Neural cell (in vitro differentiated cells): ENCODE measurements at regions not wholly inside any gene's neighbourhood (a gene's known extent, or its start where the extent isn't known, plus 50 kb on each side); places are given as distances from the start of the nearest gene placed in this dataset.

Experiments used
- EP300 ChIP-seq: fragments of 450-650 bp; conservative IDR thresholded peaks from 2 replicates; pipeline ENCODE4 v1.6.1; 2014; ENCODE audit warnings: antibody characterized with exemption, mild to moderate bottlenecking, moderate library complexity; ENCODE audit not compliant: poor library complexity, severe bottlenecking
- EZH2 ChIP-seq: fragments of 200-600, 300-800 bp; shearing (Covaris generic), sonication (generic); IDR thresholded peaks from 2 replicates; pipeline ENCODE4 v1.6.1; 2014; ENCODE audit warnings: antibody characterized with exemption, low read length, borderline replicate concordance, mild to moderate bottlenecking; ENCODE audit not compliant: insufficient read depth, poor library complexity, severe bottlenecking
- MXI1 ChIP-seq: fragments of 450-650 bp; conservative IDR thresholded peaks from 2 replicates; pipeline ENCODE4 v1.6.1; 2014; ENCODE audit warnings: antibody characterized with exemption, mild to moderate bottlenecking; ENCODE audit not compliant: poor library complexity, severe bottlenecking
- POLR2AphosphoS5 ChIP-seq: IDR thresholded peaks from 2 replicates; pipeline ENCODE4 v1.6.1; 2012
- RAD21 ChIP-seq: fragments of 450-650 bp; conservative IDR thresholded peaks from 2 replicates; pipeline ENCODE4 v1.6.1; 2014; ENCODE audit warnings: antibody characterized with exemption, mild to moderate bottlenecking, moderate library complexity
- SMC3 ChIP-seq: fragments of 450-650 bp; conservative IDR thresholded peaks from 2 replicates; pipeline ENCODE4 v1.6.1; 2014; ENCODE audit warnings: antibody characterized with exemption, mild to moderate bottlenecking, moderate library complexity; ENCODE audit not compliant: poor library complexity
- TAF1 ChIP-seq: IDR thresholded peaks from 2 replicates; pipeline ENCODE4 v1.6.1; 2012; ENCODE audit warnings: low read depth
- TF ChIP-seq, protein P1 (sequence below): fragments of 450-650 bp; IDR thresholded peaks from 2 replicates; pipeline ENCODE4 v1.5.1; 2014; ENCODE audit warnings: antibody characterized with exemption, mild to moderate bottlenecking, moderate library complexity; ENCODE audit not compliant: poor library complexity, severe bottlenecking

- TF ChIP-seq, protein P1, sequence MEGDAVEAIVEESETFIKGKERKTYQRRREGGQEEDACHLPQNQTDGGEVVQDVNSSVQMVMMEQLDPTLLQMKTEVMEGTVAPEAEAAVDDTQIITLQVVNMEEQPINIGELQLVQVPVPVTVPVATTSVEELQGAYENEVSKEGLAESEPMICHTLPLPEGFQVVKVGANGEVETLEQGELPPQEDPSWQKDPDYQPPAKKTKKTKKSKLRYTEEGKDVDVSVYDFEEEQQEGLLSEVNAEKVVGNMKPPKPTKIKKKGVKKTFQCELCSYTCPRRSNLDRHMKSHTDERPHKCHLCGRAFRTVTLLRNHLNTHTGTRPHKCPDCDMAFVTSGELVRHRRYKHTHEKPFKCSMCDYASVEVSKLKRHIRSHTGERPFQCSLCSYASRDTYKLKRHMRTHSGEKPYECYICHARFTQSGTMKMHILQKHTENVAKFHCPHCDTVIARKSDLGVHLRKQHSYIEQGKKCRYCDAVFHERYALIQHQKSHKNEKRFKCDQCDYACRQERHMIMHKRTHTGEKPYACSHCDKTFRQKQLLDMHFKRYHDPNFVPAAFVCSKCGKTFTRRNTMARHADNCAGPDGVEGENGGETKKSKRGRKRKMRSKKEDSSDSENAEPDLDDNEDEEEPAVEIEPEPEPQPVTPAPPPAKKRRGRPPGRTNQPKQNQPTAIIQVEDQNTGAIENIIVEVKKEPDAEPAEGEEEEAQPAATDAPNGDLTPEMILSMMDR: no peak
- TF ChIP-seq EP300: no peak
- no peak for TF ChIP-seq MXI1
- no peak for TF ChIP-seq EZH2
- TF ChIP-seq SMC3: no peak
- TF ChIP-seq TAF1: no peak
- TF ChIP-seq POLR2AphosphoS5: no peak
- TF ChIP-seq RAD21: no peak
Measured at GRCh38 chr9:29297592-29297991, 1724.3 kb upstream of the C9orf72 start.
